ENCODE measurements at regions not wholly inside any gene's neighbourhood (a gene's known extent, or its start where the extent isn't known, plus 50 kb on each side); places are given as distances from the start of the nearest gene placed in this dataset.
"Not testable (repeated sequence)": the region's sequence is repeated elsewhere in the genome, so short reads cannot be mapped to it uniquely, and the experiment has no call there.

- DNase-seq = no peak
Observed at GRCh38 chr6:112401083-112401482, 54.0 kb downstream of the RFPL4B start.

- DNase-seq = no peak
Observed at GRCh38 chr6:112407101-112407590, 60.0 kb downstream of the RFPL4B start.

GRCh38 chr6:112408522-112408921 is 61.4 kb downstream of the RFPL4B start:
- DNase-seq = no peak

- DNase-seq = no peak
Observed at GRCh38 chr6:112409311-112409710, 62.2 kb downstream of the RFPL4B start.

- DNase-seq = no peak
Observed at GRCh38 chr6:112413780-112414179, 66.7 kb downstream of the RFPL4B start.

- no peak for DNase-seq
Observed at GRCh38 chr6:112415366-112415765, 68.2 kb downstream of the RFPL4B start.

- no peak for DNase-seq
Observed at GRCh38 chr6:112416866-112417265, 69.7 kb downstream of the RFPL4B start.

DNA sequence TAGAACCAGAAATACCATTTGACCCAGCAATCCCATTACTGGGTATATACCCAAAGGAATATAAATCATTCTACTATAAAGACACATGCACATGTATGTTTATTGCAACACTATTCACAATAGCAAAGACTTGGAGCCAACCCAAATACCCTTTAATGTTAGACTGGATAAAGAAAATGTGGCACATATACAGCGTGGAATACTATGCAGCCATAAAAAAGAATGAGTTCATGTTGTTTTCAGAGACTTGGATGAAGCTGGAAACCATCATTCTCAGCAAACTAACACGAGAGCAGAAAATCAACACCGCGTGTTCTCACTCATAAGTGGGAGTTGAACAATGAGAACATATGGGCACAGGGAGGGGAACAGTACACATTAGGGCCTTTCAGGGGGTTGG is 79.9 kb downstream of the RFPL4B start:
- not testable (repeated sequence) for DNase-seq

DNA sequence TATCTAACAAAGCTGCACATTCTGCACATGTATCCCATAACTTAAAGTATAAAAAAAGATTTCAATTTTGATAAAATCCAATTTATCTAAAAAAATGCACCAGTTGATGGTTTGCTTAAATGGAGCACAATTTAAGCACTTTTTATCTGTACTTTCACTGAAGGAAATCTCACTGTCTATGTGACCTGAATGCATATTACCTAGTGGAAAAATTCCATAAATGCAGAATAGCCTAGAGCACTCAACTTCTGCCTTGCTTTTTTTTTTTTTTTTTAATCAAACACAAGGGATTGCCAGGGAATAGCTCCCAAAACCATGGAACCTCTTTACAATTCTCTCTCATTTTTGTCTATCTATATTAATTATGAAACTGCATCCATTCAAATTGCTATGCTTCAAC is 80.4 kb downstream of the RFPL4B start:
- no peak for DNase-seq

DNA sequence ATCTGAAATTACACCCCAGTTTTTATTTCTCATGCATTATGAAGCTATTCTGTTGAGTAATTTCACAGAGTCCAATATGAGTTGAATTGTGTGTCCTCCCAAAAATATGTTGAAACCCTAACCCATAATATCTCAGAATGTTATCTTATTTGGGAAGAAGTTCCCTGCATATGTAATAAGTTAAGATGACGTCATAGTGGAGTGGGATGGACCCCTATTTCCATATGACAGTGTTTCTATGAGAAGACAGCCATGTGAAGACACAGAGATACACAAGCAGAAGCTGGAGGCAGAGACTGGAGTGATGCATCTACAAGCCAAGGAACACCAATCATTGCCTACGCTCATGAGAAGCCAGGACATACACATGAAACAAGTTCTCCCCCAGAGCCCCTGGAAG is 81.3 kb downstream of the RFPL4B start:
- no peak for DNase-seq

DNA sequence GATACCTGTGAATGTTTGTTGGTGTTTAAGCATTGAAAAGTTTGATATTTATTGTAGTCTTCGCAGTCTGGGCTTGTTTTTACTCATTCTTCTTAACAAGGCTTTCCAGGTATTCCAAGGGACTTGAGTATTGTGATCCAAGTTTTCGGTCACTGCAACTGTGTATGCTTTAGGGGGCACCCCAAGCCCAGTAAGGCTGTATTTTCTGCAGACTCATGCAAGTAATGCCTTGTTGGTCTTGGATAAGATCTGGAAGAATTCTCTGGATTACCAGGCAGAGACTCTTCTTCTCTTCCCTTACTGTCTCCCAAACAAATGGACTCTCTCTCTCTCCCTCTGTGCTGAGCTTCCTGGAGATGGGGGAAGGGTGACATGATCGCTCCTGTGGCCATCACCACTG is 82.1 kb downstream of the RFPL4B start:
- no peak for DNase-seq

GRCh38 chr6:112431803-112432202 is 84.7 kb downstream of the RFPL4B start:
- DNase-seq = no peak

DNA sequence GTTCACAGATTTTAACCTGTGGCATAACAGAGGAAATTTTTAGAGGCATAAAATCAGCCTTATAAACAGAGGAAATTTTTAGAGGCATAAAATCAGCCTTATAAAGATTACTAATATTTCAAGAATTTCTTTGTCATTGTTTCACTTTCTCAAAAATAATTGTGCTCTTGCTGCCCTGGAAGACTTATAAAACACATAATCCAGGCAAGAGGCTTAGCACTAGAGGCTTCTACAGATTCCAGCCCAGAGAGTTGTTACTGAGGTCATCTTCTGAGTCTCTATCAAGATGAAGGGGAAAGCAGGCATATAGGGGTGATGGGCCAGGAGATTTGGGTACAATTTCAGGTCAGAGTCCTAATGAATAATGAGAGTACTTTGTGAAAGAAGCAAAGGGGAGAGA is 85.7 kb downstream of the RFPL4B start:
- no peak for DNase-seq

- DNase-seq = no peak
Observed at GRCh38 chr6:112433457-112433856, 86.3 kb downstream of the RFPL4B start.

GRCh38 chr6:112434896-112435435 is 87.8 kb downstream of the RFPL4B start:
- no peak for DNase-seq

- DNase-seq = no peak
Observed at GRCh38 chr6:112437058-112437457, 89.9 kb downstream of the RFPL4B start.

DNA sequence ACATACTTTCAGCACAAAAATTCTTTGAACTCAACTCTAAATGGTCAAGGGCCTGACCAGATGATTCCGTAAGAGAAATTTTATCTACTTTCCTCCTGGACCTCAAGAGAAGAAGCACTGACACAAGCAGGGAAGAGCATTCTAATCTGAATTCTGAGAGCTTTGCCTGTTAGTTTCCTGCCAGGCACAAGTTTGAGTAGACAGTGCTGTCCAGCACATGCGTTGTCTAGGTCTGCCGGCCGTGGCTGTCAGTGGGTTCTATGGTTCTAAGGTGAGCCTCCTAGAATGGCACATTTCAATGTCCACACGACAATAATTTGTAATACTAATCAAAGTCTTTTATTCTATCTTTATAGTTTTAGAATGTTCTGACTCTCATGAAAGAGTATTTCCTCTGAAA is 91.9 kb downstream of the RFPL4B start:
- no peak for DNase-seq

- DNase-seq = no peak
Observed at GRCh38 chr6:112439432-112439831, 92.3 kb downstream of the RFPL4B start.

GRCh38 chr6:112441607-112442006 is 94.5 kb downstream of the RFPL4B start:
- DNase-seq = no peak

GRCh38 chr6:112443179-112444065 is 96.3 kb downstream of the RFPL4B start:
- DNase-seq = no peak

DNA sequence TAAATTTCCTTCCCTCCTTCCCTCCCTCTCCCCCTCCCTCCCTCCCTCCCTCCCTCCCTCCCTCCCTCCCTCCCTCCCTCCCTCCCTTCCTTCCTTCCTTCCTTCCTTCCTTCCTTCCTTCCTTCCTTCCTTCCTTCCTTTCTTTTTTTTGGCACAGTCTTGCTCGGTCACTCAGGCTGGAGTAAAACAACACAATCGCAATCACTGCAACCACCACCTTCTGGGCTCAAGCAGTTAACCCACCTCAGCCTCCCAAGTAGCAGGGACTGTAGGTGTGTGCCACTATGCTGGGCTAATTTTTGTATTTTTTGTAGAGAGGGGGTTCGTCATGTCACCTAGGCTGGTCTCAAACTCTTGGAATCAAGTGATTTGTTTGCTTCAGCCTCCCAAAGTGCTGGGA is 101.7 kb downstream of the RFPL4B start:
- DNase-seq = not testable (repeated sequence)

DNA sequence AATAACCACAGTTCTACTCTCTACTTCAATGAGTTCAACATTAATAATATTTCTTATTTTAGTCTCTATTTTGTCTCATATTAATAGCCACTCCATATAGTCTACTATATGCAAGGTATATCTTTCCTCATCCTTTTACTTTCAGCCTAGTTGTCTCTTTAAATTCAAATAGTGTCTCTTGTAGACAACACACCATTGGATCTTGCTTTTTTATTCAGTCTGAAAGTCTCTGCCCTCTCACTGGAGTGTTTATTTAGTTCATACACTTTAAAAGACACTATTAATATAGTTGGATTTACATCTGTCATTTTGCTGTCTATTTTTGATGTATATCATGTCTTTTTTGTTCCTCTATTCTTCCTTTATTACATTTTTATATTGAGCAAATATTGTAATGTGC is 103.5 kb downstream of the RFPL4B start:
- DNase-seq = no peak

DNA sequence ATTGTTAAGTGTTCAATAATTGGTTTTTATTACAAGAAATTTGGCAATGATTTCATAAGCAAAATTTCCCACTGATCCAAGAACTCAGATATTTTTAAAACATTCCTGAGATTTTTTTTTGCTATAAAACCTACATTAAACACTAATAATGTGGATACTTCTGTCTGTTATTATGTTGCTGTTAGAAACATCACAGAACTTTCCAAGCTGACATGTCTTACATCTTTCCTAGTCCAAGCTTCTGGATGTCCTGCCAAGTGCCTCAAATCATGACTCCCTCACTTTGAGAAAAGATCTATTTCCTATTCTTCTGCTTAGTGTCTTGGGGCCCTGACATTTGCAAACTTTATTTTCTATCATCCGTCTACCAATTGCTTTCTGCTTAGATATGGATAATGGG is 110.8 kb downstream of the RFPL4B start:
- no peak for DNase-seq

- no peak for DNase-seq
Observed at GRCh38 chr6:112459758-112460304, 112.7 kb downstream of the RFPL4B start.

Data from activated CD4-positive, alpha-beta T cell treated with anti-CD3 and anti-CD28 coated beads, Interleukin-2, Interleukin-6, amounts not matched to agents 100 ng/mL and 50 ng/mL, durations not matched to agents 16 hours and 8 hours (primary cell).